SK-N-SH treated with all-trans-retinoic acid at 6 μM for 48 hours (cell line): ENCODE measurements at regions not wholly inside any gene's neighbourhood (a gene's known extent, or its start where the extent isn't known, plus 50 kb on each side); places are given as distances from the start of the nearest gene placed in this dataset.

ENCODE experiments used
- ARNTL ChIP-seq: fragments of 450-650 bp; formaldehyde crosslinking; IDR thresholded peaks from 2 replicates; pipeline ENCODE4 v1.5.0; 2020; ENCODE audit warnings: low read depth, mild to moderate bottlenecking, moderate library complexity, borderline replicate concordance
- ESRRG ChIP-seq: fragments of 250-450 bp; sonication (Bioruptor Pico); IDR thresholded peaks from 2 replicates; pipeline ENCODE4 v1.6.1; 2021; ENCODE audit warnings: mild to moderate bottlenecking
- OSR1 ChIP-seq: fragments of 250-450 bp; sonication (Bioruptor Pico); IDR thresholded peaks from 2 replicates; pipeline ENCODE4 v1.8.0; 2022; ENCODE audit warnings: moderate library complexity, mild to moderate bottlenecking, inconsistent platforms
- RARB ChIP-seq: fragments of 250-450 bp; sonication (Bioruptor Pico); IDR thresholded peaks from 2 replicates; pipeline ENCODE4 v1.8.0; 2021; ENCODE audit warnings: mild to moderate bottlenecking, moderate library complexity
- ZC3H10 ChIP-seq: fragments of 250-450 bp; sonication (Bioruptor Pico); IDR thresholded peaks from 2 replicates; pipeline ENCODE4 v1.5.1; 2021; ENCODE audit warnings: mild to moderate bottlenecking, moderate library complexity
- ZFP30 ChIP-seq: fragments of 450-650 bp; formaldehyde crosslinking; IDR thresholded peaks from 2 replicates; pipeline ENCODE4 v1.5.0; 2022; ENCODE audit warnings: mild to moderate bottlenecking, moderate library complexity
- TF ChIP-seq, protein P1 (sequence below): fragments of 250-450 bp; sonication (Bioruptor Pico); IDR thresholded peaks from 2 replicates; pipeline ENCODE4 v1.8.0; 2020; ENCODE audit warnings: mild to moderate bottlenecking, moderate library complexity, borderline replicate concordance
- TF ChIP-seq, protein P2 (sequence below): fragments of 250-450 bp; sonication (Bioruptor Pico); IDR thresholded peaks from 2 replicates; pipeline ENCODE4 v1.5.1; 2021; ENCODE audit warnings: mild to moderate bottlenecking, moderate library complexity
- TF ChIP-seq, protein P3 (sequence below): fragments of 250-450 bp; sonication (Bioruptor Pico); IDR thresholded peaks from 2 replicates; pipeline ENCODE4 v1.5.1; 2020; ENCODE audit warnings: low read depth, mild to moderate bottlenecking, moderate library complexity

DNA sequence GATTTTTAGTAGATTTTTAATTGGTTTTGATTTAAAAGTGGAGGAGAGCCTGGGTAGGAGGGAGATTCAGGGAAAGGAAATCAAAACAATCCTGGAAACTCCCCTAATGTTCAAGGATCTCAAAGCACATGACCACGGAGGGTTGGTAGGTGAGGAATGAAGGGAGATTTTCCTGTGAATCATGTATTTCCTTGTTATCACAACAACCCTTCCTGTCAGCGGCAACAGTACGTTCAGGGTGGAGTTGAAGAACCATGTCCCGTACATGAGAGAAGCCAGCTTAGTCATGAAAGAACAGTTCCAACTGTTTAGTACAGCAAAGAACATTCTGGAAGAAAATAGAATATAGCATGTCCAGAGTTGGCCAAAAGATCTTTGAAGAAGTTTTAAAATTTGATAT lies 79.4 kb upstream of the SCAF8 start:
- TF ChIP-seq, protein P1, sequence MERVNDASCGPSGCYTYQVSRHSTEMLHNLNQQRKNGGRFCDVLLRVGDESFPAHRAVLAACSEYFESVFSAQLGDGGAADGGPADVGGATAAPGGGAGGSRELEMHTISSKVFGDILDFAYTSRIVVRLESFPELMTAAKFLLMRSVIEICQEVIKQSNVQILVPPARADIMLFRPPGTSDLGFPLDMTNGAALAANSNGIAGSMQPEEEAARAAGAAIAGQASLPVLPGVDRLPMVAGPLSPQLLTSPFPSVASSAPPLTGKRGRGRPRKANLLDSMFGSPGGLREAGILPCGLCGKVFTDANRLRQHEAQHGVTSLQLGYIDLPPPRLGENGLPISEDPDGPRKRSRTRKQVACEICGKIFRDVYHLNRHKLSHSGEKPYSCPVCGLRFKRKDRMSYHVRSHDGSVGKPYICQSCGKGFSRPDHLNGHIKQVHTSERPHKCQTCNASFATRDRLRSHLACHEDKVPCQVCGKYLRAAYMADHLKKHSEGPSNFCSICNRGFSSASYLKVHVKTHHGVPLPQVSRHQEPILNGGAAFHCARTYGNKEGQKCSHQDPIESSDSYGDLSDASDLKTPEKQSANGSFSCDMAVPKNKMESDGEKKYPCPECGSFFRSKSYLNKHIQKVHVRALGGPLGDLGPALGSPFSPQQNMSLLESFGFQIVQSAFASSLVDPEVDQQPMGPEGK (CRISPR knock-in tag), result no peak
- TF ChIP-seq, protein P2, sequence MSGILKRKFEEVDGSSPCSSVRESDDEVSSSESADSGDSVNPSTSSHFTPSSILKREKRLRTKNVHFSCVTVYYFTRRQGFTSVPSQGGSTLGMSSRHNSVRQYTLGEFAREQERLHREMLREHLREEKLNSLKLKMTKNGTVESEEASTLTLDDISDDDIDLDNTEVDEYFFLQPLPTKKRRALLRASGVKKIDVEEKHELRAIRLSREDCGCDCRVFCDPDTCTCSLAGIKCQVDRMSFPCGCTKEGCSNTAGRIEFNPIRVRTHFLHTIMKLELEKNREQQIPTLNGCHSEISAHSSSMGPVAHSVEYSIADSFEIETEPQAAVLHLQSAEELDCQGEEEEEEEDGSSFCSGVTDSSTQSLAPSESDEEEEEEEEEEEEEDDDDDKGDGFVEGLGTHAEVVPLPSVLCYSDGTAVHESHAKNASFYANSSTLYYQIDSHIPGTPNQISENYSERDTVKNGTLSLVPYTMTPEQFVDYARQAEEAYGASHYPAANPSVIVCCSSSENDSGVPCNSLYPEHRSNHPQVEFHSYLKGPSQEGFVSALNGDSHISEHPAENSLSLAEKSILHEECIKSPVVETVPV (CRISPR knock-in tag), result no peak
- TF ChIP-seq RARB (CRISPR knock-in tag) (no peak), OSR1 (CRISPR knock-in tag) (no peak), ESRRG (CRISPR knock-in tag) (no peak), ZC3H10 (CRISPR knock-in tag) (no peak), ARNTL (CRISPR knock-in tag) (no peak), ZFP30 (no peak)
- TF ChIP-seq, protein P3, sequence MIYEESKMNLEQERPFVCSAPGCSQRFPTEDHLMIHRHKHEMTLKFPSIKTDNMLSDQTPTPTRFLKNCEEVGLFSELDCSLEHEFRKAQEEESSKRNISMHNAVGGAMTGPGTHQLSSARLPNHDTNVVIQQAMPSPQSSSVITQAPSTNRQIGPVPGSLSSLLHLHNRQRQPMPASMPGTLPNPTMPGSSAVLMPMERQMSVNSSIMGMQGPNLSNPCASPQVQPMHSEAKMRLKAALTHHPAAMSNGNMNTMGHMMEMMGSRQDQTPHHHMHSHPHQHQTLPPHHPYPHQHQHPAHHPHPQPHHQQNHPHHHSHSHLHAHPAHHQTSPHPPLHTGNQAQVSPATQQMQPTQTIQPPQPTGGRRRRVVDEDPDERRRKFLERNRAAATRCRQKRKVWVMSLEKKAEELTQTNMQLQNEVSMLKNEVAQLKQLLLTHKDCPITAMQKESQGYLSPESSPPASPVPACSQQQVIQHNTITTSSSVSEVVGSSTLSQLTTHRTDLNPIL (CRISPR knock-in tag), result no peak
